IMR-90 (cell line): ENCODE measurements at regions not wholly inside any gene's neighbourhood (a gene's known extent, or its start where the extent isn't known, plus 50 kb on each side); places are given as distances from the start of the nearest gene placed in this dataset.
"Not testable (repeated sequence)": the region's sequence is repeated elsewhere in the genome, so short reads cannot be mapped to it uniquely, and the experiment has no call there.

Experiments used
- ATAC-seq: fragments of 200-7000 bp; cut with Tn5 transposase; 2 replicates; pipeline ENCODE4 v1.9.1; 2020; ENCODE audit warnings: low read depth, mild to moderate bottlenecking, moderate library complexity
- BruUV-seq: library from RNA; stranded (reverse); fragments of 400-500 nt; replicated peaks from 2 replicates; lab custom pipeline; 2021; lab: Mats Ljungman, UMichigan
- CTCF ChIA-PET: fragments of 300-600 bp; formaldehyde crosslinking; extraction: SDS; loops from one replicate; lab custom pipeline; 2021; ENCODE audit warnings: antibody characterized with exemption; lab: Yijun Ruan, JAX
- POLR2A ChIA-PET: fragments of 300-600 bp; sonication (Branson Sonifier 250); formaldehyde crosslinking; loops from one replicate; lab custom pipeline; 2022; ENCODE audit warnings: antibody characterized with exemption; ENCODE audit not compliant: unreplicated experiment; lab: Charles Lee
- DNase-seq: peaks from one replicate; pipeline ENCODE4 v3.0.0; 2013
- H2AFZ ChIP-seq: replicated peaks from 2 replicates; pipeline ENCODE3; 2013; ENCODE audit warnings: low read length, mild to moderate bottlenecking; ENCODE audit not compliant: poor library complexity
- H2AK5ac ChIP-seq: 2 replicates; pipeline ENCODE4 v1.6.1; 2013; ENCODE audit warnings: low read depth, low read length, inconsistent platforms
- H2AK9ac ChIP-seq: replicated peaks from 2 replicates; pipeline ENCODE3; 2013; ENCODE audit warnings: mild to moderate bottlenecking, low read depth, low read length, moderate library complexity; ENCODE audit not compliant: poor library complexity
- H2BK120ac ChIP-seq: 2 replicates; pipeline ENCODE4 v1.6.1; 2013; ENCODE audit warnings: low read depth, low read length, inconsistent platforms
- H2BK15ac ChIP-seq: 3 replicates; pipeline ENCODE4 v1.6.1; 2013; ENCODE audit warnings: low read depth, low read length, inconsistent platforms
- H2BK20ac ChIP-seq: 2 replicates; pipeline ENCODE4 v1.6.1; 2013; ENCODE audit warnings: low read depth, mild to moderate bottlenecking, inconsistent platforms, low read length, moderate library complexity
- H2BK5ac ChIP-seq: 2 replicates; pipeline ENCODE4 v1.6.1; 2013; ENCODE audit warnings: mild to moderate bottlenecking, low read depth, low read length, inconsistent platforms; ENCODE audit not compliant: poor library complexity, severe bottlenecking
- H3K14ac ChIP-seq: replicated peaks from 2 replicates; pipeline ENCODE4 v1.6.1; 2013; ENCODE audit warnings: low read depth, low read length, inconsistent platforms
- H3K18ac ChIP-seq: 2 replicates; pipeline ENCODE4 v1.6.1; 2013; ENCODE audit warnings: low read depth, low read length, control low read depth
- H3K23ac ChIP-seq: 2 replicates; pipeline ENCODE4 v1.6.1; 2013; ENCODE audit warnings: low read depth, low read length, inconsistent platforms
- H3K27ac ChIP-seq: 2 replicates; pipeline ENCODE4 v1.5.1; 2013; ENCODE audit warnings: mild to moderate bottlenecking, control low read depth, low read length; ENCODE audit not compliant: insufficient read depth
- H3K27me3 ChIP-seq: 2 replicates; pipeline ENCODE4 v1.6.1; 2013; ENCODE audit warnings: low read length; ENCODE audit not compliant: control insufficient read depth, insufficient read depth
- H3K36me3 ChIP-seq: 2 replicates; pipeline ENCODE4 v1.6.1; 2013; ENCODE audit warnings: low read length, mixed read lengths; ENCODE audit not compliant: control insufficient read depth, insufficient read depth
- H3K4ac ChIP-seq: 2 replicates; pipeline ENCODE4 v1.6.1; 2013; ENCODE audit warnings: low read depth, low read length, inconsistent platforms
- H3K4me1 ChIP-seq: 2 replicates; pipeline ENCODE4 v1.6.1; 2013; ENCODE audit warnings: low read length, mixed read lengths; ENCODE audit not compliant: control insufficient read depth, insufficient read depth
- H3K4me2 ChIP-seq: 2 replicates; pipeline ENCODE4 v1.6.1; 2013; ENCODE audit warnings: low read depth, mild to moderate bottlenecking, control low read depth, low read length, moderate library complexity
- H3K4me3 ChIP-seq: 2 replicates; pipeline ENCODE4 v1.5.1; 2013; ENCODE audit warnings: low read depth, mild to moderate bottlenecking, control low read depth, low read length, moderate library complexity; ENCODE audit not compliant: insufficient read depth
- H3K56ac ChIP-seq: 2 replicates; pipeline ENCODE4 v1.6.1; 2013; ENCODE audit warnings: low read length, inconsistent platforms; ENCODE audit not compliant: insufficient read depth; ENCODE audit errors: extremely low read depth
- H3K79me1 ChIP-seq, 2 experiments: 2 replicates each; pipeline ENCODE4 v1.6.1; 2013; ENCODE audit warnings: low read length in 2 of 2, inconsistent platforms in 1 of 2, low read depth in 1 of 2
- H3K9ac ChIP-seq: 2 replicates; pipeline ENCODE4 v1.6.1; 2013; ENCODE audit warnings: low read depth, low read length, control low read depth
- H3K9me1 ChIP-seq: 2 replicates; pipeline ENCODE4 v1.6.1; 2013; ENCODE audit warnings: low read length, inconsistent platforms; ENCODE audit not compliant: insufficient read depth
- H3K9me3 ChIP-seq: 2 replicates; pipeline ENCODE4 v1.6.1; 2013; ENCODE audit warnings: low read length; ENCODE audit not compliant: control insufficient read depth, insufficient read depth
- H4K20me1 ChIP-seq: 2 replicates; pipeline ENCODE4 v1.6.1; 2013; ENCODE audit warnings: low read length, inconsistent platforms; ENCODE audit not compliant: insufficient read depth
- H4K5ac ChIP-seq: 2 replicates; pipeline ENCODE4 v1.6.1; 2013; ENCODE audit warnings: mild to moderate bottlenecking, low read depth, low read length, control low read depth
- H4K8ac ChIP-seq, 2 experiments: 2 replicates each; pipeline ENCODE4 v1.6.1; 2013; ENCODE audit warnings: low read depth in 2 of 2, low read length in 2 of 2, control low read depth in 1 of 2, inconsistent platforms in 1 of 2
- H4K91ac ChIP-seq: 2 replicates; pipeline ENCODE4 v1.6.1; 2013; ENCODE audit warnings: low read depth, low read length, inconsistent platforms; ENCODE audit not compliant: insufficient read depth
- WGBS, 2 experiments: methylation state at CpG; one replicate each; pipeline versions ENCODE4 v1.1.5 to v1.1.7; 2013; ENCODE audit warnings: missing lambda C conversion rate in 2 of 2; ENCODE audit not compliant: insufficient read length in 1 of 2; ENCODE audit errors: extremely low coverage in 2 of 2; 5-methylcytosine and 5-hydroxymethylcytosine counted together
- dilution Hi-C: fragments of 300-500 bp; cut with HindIII; formaldehyde crosslinking; loops from one replicate; pipeline ENCODE4 v1.14.3; 2018; ENCODE audit warnings: low sequenced_read_pairs; ENCODE audit not compliant: unreplicated experiment
- in situ Hi-C: fragments of 300-500 bp; cut with MboI; formaldehyde crosslinking; loops from 3 replicates; pipeline ENCODE4 v1.14.3; 2019; ENCODE audit warnings: low sequenced_read_pairs, inconsistent platforms, mixed read lengths
- intact Hi-C: fragments of 100-400 bp; cut with micrococcal nuclease; formaldehyde crosslinking; loops from 2 replicates; pipeline ENCODE4 v1.10.0; 2022

DNA sequence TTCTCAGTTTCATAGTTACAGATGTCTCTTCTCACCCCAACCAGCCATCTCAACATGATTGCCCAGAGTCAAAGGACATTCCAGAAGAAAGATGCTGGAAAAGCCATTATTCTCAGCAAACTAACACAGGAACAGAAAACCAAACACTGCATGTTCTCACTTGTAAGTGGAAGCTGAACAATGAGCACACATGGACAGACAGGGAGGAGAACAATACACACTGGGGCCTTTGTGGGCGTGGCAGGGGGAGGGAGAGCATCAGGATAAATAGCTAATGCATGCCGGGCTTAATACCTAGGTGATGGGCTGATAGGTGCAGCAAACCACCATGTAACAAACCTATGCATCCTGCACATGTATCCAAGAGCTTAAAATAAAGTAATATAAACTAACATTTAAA, 437.8 kb upstream of the TUSC1 start:
- H3K9me1 ChIP-seq, POLR2A ChIA-PET, intact Hi-C loops, H3K27ac ChIP-seq, H3K23ac ChIP-seq, H4K20me1 ChIP-seq, H3K36me3 ChIP-seq, H2AFZ ChIP-seq, H3K79me1 ChIP-seq, H3K4ac ChIP-seq, DNase-seq, H2BK120ac ChIP-seq, H2BK20ac ChIP-seq, in situ Hi-C loops, H2BK5ac ChIP-seq, H3K9me3 ChIP-seq, H4K91ac ChIP-seq, ATAC-seq, H3K27me3 ChIP-seq, H4K8ac ChIP-seq, H3K4me3 ChIP-seq, H2AK9ac ChIP-seq, H3K9ac ChIP-seq, H4K5ac ChIP-seq, BruUV-seq, H3K4me1 ChIP-seq, H3K4me2 ChIP-seq, CTCF ChIA-PET, dilution Hi-C loops, H3K18ac ChIP-seq, H3K14ac ChIP-seq, H2AK5ac ChIP-seq, H3K56ac ChIP-seq, H2BK15ac ChIP-seq: not testable (repeated sequence)
- no CpG with 5 or more reads among the region's 2 CpGs for WGBS, 2 experiments
